Right lung (tissue), 2 donors: ENCODE measurements at regions not wholly inside any gene's neighbourhood (a gene's known extent, or its start where the extent isn't known, plus 50 kb on each side); places are given as distances from the start of the nearest gene placed in this dataset.

Source experiments
- DNase-seq, 2 donors: peaks; one replicate each; pipeline ENCODE4 v3.0.0-alpha.2; 2013

DNA sequence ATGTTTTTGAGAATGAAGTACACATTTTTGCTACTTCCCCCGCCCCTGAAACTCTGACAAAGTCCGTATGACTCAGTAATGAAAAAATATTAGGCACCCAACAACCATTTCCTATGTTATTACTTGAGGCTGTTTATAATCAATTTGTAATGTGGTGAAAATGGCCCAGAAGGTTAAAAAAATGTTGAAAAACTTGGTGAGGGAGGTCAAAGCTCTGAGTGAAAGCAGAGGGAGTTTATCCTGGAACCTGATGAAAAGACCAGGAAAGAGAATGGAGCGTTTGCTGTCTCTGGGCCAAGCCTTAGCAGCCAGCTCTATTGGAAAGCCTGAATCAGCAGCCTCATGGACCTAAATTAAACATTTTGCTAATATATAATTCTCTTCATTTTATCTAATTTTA lies 367.7 kb upstream of the NEGR1 start:
- DNase-seq: no peak

- no peak for DNase-seq
Measured at GRCh38 chr1:72649211-72649888, 367.0 kb upstream of the NEGR1 start.

- no peak for DNase-seq
Measured at GRCh38 chr1:72648465-72648864, 366.1 kb upstream of the NEGR1 start.

DNA sequence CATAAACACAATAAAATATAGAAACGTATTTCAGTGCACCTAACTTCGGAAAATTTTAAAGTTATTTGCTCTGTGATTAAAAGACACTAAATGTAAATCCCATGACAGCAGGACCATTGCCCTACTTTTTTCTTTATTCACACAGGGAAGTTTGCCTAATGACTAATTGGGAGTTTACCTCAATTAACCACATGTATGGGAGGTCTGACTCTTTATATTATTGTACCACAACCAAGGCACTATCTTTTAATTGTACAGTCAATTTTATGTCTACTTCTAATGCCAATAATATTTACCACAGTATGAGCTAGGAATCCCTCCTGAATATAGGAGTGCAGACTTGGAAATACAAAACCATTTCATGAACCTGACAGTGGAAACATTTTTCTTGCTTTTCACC lies 360.8 kb upstream of the NEGR1 start:
- no peak for DNase-seq

DNA sequence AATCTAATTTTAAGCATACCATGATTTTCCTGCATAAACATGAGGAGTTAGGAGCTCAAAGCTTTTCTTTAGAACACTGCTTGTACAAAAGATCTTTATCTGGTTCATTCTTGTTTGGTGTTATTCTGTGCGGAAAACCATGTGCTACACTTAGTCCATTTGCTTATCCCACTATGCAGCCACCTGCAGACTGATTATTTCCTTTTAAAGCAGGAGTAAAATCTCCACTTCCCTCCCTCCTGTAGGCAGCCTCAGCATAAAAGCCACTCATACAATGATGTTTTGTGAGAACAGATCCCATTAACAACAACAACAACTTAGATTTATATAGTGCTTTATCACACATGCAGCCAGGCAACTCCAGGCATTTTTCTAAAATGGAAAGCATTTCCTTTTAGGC lies 355.3 kb upstream of the NEGR1 start:
- no peak for DNase-seq

GRCh38 chr1:72636631-72637030 lies 354.3 kb upstream of the NEGR1 start:
- DNase-seq: no peak

GRCh38 chr1:72635719-72636118 lies 353.4 kb upstream of the NEGR1 start:
- DNase-seq: peak in 1 of 2 donors; percentile 21

DNA sequence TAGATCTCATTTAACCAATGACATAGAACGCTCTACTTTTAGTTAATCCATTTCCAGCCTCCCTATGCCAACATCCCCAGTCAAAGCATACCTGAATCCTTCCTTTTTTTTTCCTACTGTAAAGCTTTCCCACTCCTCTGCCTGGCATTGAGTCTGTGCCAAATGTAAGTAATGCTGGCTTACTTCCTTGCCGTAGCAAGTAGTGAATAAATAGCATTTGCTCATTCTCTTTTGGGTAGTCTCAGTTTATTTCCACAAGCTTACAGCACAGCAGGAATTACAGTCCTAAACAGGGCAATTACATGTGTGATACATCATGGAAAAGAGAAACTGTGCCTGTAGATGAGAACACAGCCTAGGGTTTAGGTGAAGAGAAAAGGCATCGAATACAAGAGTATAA lies 352.6 kb upstream of the NEGR1 start:
- no peak for DNase-seq

- no peak for DNase-seq
Measured at GRCh38 chr1:72631449-72631848, 349.1 kb upstream of the NEGR1 start.

GRCh38 chr1:72623299-72623708 lies 341.0 kb upstream of the NEGR1 start:
- DNase-seq: peak; percentile 40 to 41

DNA sequence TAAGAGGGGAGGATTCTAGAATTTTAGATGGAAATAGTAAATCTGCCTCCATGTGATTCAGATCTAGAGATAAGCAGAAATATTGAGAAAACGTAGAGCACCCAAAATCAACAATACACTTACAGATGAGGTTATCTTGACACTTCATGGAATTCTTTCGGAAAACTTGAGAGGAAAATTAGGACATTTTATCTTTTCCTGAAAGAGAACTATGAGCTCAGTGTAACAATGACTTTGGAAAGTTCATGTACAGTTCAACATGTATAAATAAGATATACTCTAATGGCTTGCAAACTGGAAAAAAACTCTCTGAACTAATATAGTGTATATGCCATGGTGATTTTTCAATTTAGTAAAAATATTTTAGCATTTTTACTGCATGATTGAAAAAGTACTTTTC lies 338.1 kb upstream of the NEGR1 start:
- no peak for DNase-seq

- DNase-seq: no peak
Measured at GRCh38 chr1:72606216-72606810, 324.0 kb upstream of the NEGR1 start.

- DNase-seq: no peak
Measured at GRCh38 chr1:72601035-72601674, 318.8 kb upstream of the NEGR1 start.

DNA sequence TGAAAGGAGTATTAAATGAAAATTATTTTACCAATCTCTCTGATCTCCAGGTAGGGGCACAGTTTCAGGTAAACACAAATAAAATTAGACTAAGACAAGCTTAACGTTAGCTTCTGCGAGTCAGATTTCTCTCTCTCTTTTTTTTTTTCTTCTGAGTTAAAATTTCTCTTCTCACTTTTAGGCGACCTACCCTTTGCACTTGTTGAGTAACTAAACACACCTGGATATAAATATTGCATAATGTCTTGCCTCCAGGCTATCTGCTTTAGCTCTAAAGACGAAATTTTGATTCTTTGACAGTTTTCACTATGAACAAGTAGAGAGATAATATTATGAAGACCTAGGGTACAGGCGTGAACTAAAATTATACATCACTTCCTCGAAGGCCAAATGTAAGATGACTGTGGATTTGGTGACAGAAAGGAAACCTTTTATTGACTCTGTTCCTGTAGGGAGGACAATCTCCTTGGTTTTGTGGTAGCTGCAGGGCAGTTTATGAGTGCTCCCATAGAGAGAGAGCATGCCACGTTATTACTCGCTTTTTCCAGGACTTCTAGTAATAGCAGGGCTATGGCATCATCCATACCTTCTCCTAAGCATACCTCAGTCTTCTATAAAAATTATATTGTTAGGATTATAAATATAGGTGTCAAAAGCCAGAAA lies 303.8 kb upstream of the NEGR1 start:
- DNase-seq: no peak

DNA sequence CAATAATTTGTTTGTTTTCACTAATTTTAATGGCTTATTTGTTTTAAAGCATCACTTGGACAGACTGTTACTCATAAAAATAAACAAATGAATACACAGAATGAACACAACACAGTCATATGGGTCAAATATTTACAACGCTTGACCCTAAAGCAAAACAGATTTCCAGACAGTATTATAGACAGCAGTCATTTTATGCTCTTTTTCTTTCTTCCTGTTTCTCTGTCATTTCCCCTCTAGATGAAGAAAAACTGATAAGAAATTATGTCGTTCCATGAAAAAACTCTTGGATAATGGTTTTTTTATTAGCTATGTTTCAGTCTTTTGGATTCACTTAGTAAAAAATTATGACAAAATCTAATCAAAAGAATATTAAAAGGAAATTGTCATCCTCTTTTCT lies 297.3 kb upstream of the NEGR1 start:
- DNase-seq: no peak

GRCh38 chr1:72570815-72571214 lies 288.5 kb upstream of the NEGR1 start:
- no peak for DNase-seq

DNA sequence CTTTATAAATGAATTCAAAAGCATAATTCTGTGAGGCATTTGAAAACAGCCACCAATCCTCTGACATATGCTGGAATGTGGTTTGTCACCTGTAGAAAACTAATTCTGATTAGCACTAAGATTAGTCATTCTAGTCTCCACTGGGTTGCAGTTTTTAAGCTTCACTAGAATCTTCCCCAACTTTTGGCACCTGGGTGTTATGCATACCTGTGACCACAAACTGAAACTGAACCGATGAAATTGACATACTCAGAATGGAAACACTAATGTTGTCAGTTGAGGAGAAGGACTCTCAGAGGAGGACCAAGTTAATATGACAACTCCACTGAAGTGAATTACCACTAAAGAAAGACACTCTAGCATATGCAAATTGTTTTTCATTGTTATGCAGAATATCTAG lies 285.8 kb upstream of the NEGR1 start:
- no peak for DNase-seq

DNA sequence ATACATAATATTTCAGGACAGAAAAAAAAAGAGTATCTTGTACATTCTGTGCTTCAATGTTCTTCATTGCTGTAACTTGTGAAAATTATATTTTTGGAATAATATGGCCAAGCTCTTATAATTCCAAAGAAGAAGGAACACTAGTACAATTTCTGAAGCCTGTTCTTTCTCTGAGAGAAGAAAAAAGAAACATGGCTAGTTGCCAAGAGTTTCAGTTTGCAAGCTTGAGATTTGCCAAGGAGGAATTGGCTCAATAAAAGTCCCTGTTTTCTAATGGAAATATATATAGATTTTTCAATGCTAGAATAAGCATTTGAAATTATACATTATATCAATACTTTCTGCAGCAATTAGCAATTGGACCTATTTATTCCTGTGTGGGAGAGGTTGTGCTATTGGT lies 285.2 kb upstream of the NEGR1 start:
- peak; percentile 43 to 47 for DNase-seq

GRCh38 chr1:72564749-72565148 lies 282.4 kb upstream of the NEGR1 start:
- no peak for DNase-seq

DNA sequence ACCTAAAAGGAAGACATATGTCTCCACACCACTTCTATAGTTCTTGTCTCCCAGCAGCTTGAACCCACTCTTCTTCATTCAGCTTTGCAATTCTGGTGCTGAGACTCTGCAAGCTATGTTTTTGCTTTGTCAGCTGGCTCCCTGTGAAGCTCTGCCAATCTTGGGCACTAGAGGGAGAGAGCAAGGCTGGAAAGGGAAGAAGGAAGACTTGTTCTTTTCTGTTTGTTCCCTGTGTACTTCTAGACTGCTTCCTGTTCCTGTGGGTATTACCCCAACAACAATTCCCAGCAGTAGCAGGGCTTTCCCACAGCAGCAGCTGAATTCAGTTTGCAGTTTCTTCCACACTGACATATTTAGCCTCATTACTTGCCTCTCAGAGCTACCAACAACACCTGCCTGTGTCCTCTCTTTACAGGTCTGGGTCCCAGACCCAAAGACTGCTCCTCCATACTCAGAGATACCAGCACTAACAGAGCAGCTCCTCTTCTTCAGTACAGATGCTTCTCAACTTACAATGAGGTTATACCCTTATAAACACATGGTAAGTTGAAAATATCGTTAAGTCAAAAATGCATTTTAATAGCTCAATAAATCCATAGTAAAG lies 275.2 kb upstream of the NEGR1 start:
- no peak for DNase-seq

GRCh38 chr1:72547412-72547811 lies 265.1 kb upstream of the NEGR1 start:
- DNase-seq: no peak

GRCh38 chr1:72540674-72541073 lies 258.3 kb upstream of the NEGR1 start:
- no peak for DNase-seq

GRCh38 chr1:72535470-72535869 lies 253.1 kb upstream of the NEGR1 start:
- no peak for DNase-seq
